GM19372 (cell line): ENCODE measurements at regions not wholly inside any gene's neighbourhood (a gene's known extent, or its start where the extent isn't known, plus 50 kb on each side); places are given as distances from the start of the nearest gene placed in this dataset.

Experiments
- ATAC-seq: cut with Tn5 transposase; IDR thresholded peaks from one replicate; pipeline ENCODE4 v1.9.1; 2021; ENCODE audit warnings: mild to moderate bottlenecking, low read depth, moderate library complexity; ENCODE audit not compliant: unreplicated experiment

- ATAC-seq, result no peak
Measured at GRCh38 chr3:135840436-135840835, 125.1 kb upstream of the PPP2R3A start.

GRCh38 chr3:135844386-135844785, 121.1 kb upstream of the PPP2R3A start:
- ATAC-seq, result no peak

GRCh38 chr3:135848051-135848450, 117.5 kb upstream of the PPP2R3A start:
- no peak for ATAC-seq

GRCh38 chr3:135849827-135850226, 115.7 kb upstream of the PPP2R3A start:
- ATAC-seq, result no peak

- ATAC-seq, result no peak
Measured at GRCh38 chr3:135851201-135852081, 114.1 kb upstream of the PPP2R3A start.

- no peak for ATAC-seq
Measured at GRCh38 chr3:135853981-135854380, 111.5 kb upstream of the PPP2R3A start.

GRCh38 chr3:135860761-135861160, 104.8 kb upstream of the PPP2R3A start:
- ATAC-seq, result no peak

- no peak for ATAC-seq
Measured at GRCh38 chr3:135862361-135862760, 103.2 kb upstream of the PPP2R3A start.

GRCh38 chr3:135864060-135864459, 101.5 kb upstream of the PPP2R3A start:
- ATAC-seq, result no peak

GRCh38 chr3:135865085-135865484, 100.4 kb upstream of the PPP2R3A start:
- ATAC-seq, result no peak

GRCh38 chr3:135865553-135865952, 100.0 kb upstream of the PPP2R3A start:
- no peak for ATAC-seq

GRCh38 chr3:135867911-135868310, 97.6 kb upstream of the PPP2R3A start:
- no peak for ATAC-seq

- ATAC-seq, result no peak
Measured at GRCh38 chr3:135868801-135869200, 96.7 kb upstream of the PPP2R3A start.

- ATAC-seq, result no peak
Measured at GRCh38 chr3:135869439-135870105, 96.0 kb upstream of the PPP2R3A start.

GRCh38 chr3:135871311-135871710, 94.2 kb upstream of the PPP2R3A start:
- no peak for ATAC-seq

GRCh38 chr3:135874035-135874434, 91.5 kb upstream of the PPP2R3A start:
- no peak for ATAC-seq

GRCh38 chr3:135878501-135878900, 87.0 kb upstream of the PPP2R3A start:
- no peak for ATAC-seq

GRCh38 chr3:135885885-135886284, 79.6 kb upstream of the PPP2R3A start:
- ATAC-seq, result no peak

- no peak for ATAC-seq
Measured at GRCh38 chr3:135887220-135887619, 78.3 kb upstream of the PPP2R3A start.

GRCh38 chr3:135889443-135889842, 76.1 kb upstream of the PPP2R3A start:
- no peak for ATAC-seq

GRCh38 chr3:135891121-135891520, 74.4 kb upstream of the PPP2R3A start:
- ATAC-seq, result no peak
